Loucy (cell line): ENCODE measurements at regions not wholly inside any gene's neighbourhood (a gene's known extent, or its start where the extent isn't known, plus 50 kb on each side); places are given as distances from the start of the nearest gene placed in this dataset.
"Not testable (repeated sequence)": the region's sequence is repeated elsewhere in the genome, so short reads cannot be mapped to it uniquely, and the experiment has no call there.

Experiments
- H2AFZ ChIP-seq: fragments of 200-600 bp; sonication (generic); 2 replicates; pipeline ENCODE4 v1.6.0; 2016; ENCODE audit warnings: antibody characterized with exemption, mild to moderate bottlenecking, low read length, moderate library complexity
- H3F3A ChIP-seq: fragments of 200-600 bp; 2 replicates; pipeline ENCODE4 v1.6.0; 2016; ENCODE audit warnings: antibody characterized with exemption, low read depth, mild to moderate bottlenecking
- H3K27me3 ChIP-seq: fragments of 200-600 bp; sonication (generic); 2 replicates; pipeline ENCODE4 v1.6.1; 2014; ENCODE audit warnings: low read length, mild to moderate bottlenecking; ENCODE audit not compliant: insufficient read depth, poor library complexity, severe bottlenecking
- H3K36me3 ChIP-seq: fragments of 200-600 bp; sonication (generic); 2 replicates; pipeline ENCODE4 v1.6.1; 2016; ENCODE audit warnings: low read length; ENCODE audit not compliant: insufficient read depth
- H3K4me1 ChIP-seq: fragments of 200-600 bp; sonication (generic); 2 replicates; pipeline ENCODE4 v1.5.1; 2014; ENCODE audit warnings: low read length, mild to moderate bottlenecking; ENCODE audit not compliant: insufficient read depth, poor library complexity, severe bottlenecking
- H3K4me2 ChIP-seq: fragments of 200-600 bp; sonication (generic); 2 replicates; pipeline ENCODE4 v1.6.0; 2014; ENCODE audit warnings: antibody characterized with exemption, low read length, low read depth, mild to moderate bottlenecking; ENCODE audit not compliant: poor library complexity, severe bottlenecking
- H3K4me3 ChIP-seq: fragments of 200-600 bp; sonication (generic); 2 replicates; pipeline ENCODE4 v1.5.1; 2014; ENCODE audit warnings: low read length, mild to moderate bottlenecking, mixed read lengths; ENCODE audit not compliant: poor library complexity, severe bottlenecking
- H3K79me2 ChIP-seq: fragments of 200-600 bp; sonication (generic); 2 replicates; pipeline ENCODE4 v1.6.1; 2014; ENCODE audit warnings: low read length; ENCODE audit not compliant: insufficient read depth
- H3K9ac ChIP-seq: fragments of 200-600 bp; sonication (generic); 2 replicates; pipeline ENCODE4 v1.6.0; 2014; ENCODE audit warnings: mild to moderate bottlenecking, low read depth, low read length, moderate library complexity; ENCODE audit not compliant: poor library complexity, severe bottlenecking
- H3K9me2 ChIP-seq: fragments of 200-600 bp; sonication (generic); replicated peaks from 2 replicates; pipeline ENCODE4 v1.6.1; 2016; ENCODE audit warnings: low read depth, low read length, mixed read lengths
- H3K9me3 ChIP-seq: fragments of 200-600 bp; sonication (generic); 2 replicates; pipeline ENCODE4 v1.6.1; 2014; ENCODE audit warnings: mild to moderate bottlenecking, antibody characterized with exemption, low read length, low read depth; ENCODE audit not compliant: insufficient read depth
- H4K20me1 ChIP-seq: fragments of 200-600 bp; sonication (generic); 2 replicates; pipeline ENCODE4 v1.6.0; 2014; ENCODE audit warnings: antibody characterized with exemption, low read length, mild to moderate bottlenecking; ENCODE audit not compliant: insufficient read depth, poor library complexity, severe bottlenecking
- EZH2phosphoT487 ChIP-seq: fragments of 200-600 bp; IDR thresholded peaks from 2 replicates; pipeline ENCODE4 v1.6.1; 2018; ENCODE audit warnings: antibody characterized with exemption, mild to moderate bottlenecking, moderate library complexity, borderline replicate concordance
- TF ChIP-seq, protein P1 (sequence below): fragments of 200-600 bp; sonication (generic); conservative IDR thresholded peaks from 2 replicates; pipeline ENCODE4 v1.5.1; 2014; ENCODE audit warnings: mild to moderate bottlenecking, antibody characterized with exemption, low read length

- H3K79me2 ChIP-seq: no peaks in the 10 kb centered on the region
- H3K9me3 ChIP-seq: no peaks in the 10 kb centered on the region; the same call in 1 of the 2 replicates
- H3K9ac ChIP-seq: no peak overlapping the region
- H3K4me2 ChIP-seq: no peak overlapping the region
- H2AFZ ChIP-seq: no peak overlapping the region
- H3K4me3 ChIP-seq: no peak overlapping the region
- H3K36me3 ChIP-seq: no peaks in the 10 kb centered on the region
- no peak for TF ChIP-seq EZH2phosphoT487
- TF ChIP-seq, protein P1, sequence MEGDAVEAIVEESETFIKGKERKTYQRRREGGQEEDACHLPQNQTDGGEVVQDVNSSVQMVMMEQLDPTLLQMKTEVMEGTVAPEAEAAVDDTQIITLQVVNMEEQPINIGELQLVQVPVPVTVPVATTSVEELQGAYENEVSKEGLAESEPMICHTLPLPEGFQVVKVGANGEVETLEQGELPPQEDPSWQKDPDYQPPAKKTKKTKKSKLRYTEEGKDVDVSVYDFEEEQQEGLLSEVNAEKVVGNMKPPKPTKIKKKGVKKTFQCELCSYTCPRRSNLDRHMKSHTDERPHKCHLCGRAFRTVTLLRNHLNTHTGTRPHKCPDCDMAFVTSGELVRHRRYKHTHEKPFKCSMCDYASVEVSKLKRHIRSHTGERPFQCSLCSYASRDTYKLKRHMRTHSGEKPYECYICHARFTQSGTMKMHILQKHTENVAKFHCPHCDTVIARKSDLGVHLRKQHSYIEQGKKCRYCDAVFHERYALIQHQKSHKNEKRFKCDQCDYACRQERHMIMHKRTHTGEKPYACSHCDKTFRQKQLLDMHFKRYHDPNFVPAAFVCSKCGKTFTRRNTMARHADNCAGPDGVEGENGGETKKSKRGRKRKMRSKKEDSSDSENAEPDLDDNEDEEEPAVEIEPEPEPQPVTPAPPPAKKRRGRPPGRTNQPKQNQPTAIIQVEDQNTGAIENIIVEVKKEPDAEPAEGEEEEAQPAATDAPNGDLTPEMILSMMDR: no peak
- H3K9me2 ChIP-seq: no peaks in the 10 kb centered on the region
- H3K27me3 ChIP-seq: no peaks in the 10 kb centered on the region
- no peaks in the 10 kb centered on the region for H4K20me1 ChIP-seq
- no peaks in the 10 kb centered on the region for H3F3A ChIP-seq
- H3K4me1 ChIP-seq: no peaks in the 10 kb centered on the region
Observed at GRCh38 chr2:2773692-2774091, 442.6 kb upstream of the MYT1L start.

- H3K9ac ChIP-seq, H3K4me1 ChIP-seq, H3K4me2 ChIP-seq: not testable (repeated sequence)
Observed at GRCh38 chr2:2773080-2773479, 442.0 kb upstream of the MYT1L start.

GRCh38 chr2:2771721-2772411 lies 440.8 kb upstream of the MYT1L start:
- no peaks in the 10 kb centered on the region for H3K27me3 ChIP-seq
- H2AFZ ChIP-seq: no peak overlapping the region
- no peaks in the 10 kb centered on the region for H3K36me3 ChIP-seq
- no peak overlapping the region for H3K4me3 ChIP-seq
- H4K20me1 ChIP-seq: no peaks in the 10 kb centered on the region
- H3K4me1 ChIP-seq: no peaks in the 10 kb centered on the region
- no peaks in the 10 kb centered on the region for H3K79me2 ChIP-seq
- H3K9ac ChIP-seq: no peak overlapping the region
- no peaks in the 10 kb centered on the region for H3K9me2 ChIP-seq
- no peak overlapping the region for H3K4me2 ChIP-seq
- no peak for TF ChIP-seq EZH2phosphoT487
- TF ChIP-seq, protein P1: no peak
- no peaks in the 10 kb centered on the region; the same call in 1 of the 2 replicates for H3K9me3 ChIP-seq
- H3F3A ChIP-seq: no peaks in the 10 kb centered on the region

More at GRCh38 chr2:2773080-2773479, 442.0 kb upstream of the MYT1L start:
- not testable (repeated sequence) for H4K20me1 ChIP-seq, H3K79me2 ChIP-seq, H3F3A ChIP-seq, H2AFZ ChIP-seq, H3K4me3 ChIP-seq, H3K36me3 ChIP-seq, H3K9me3 ChIP-seq, H3K27me3 ChIP-seq, H3K9me2 ChIP-seq
